Raji (cell line): ENCODE measurements at regions not wholly inside any gene's neighbourhood (a gene's known extent, or its start where the extent isn't known, plus 50 kb on each side); places are given as distances from the start of the nearest gene placed in this dataset.

ENCODE experiments used
- POLR2A ChIP-seq: IDR thresholded peaks from 2 replicates; pipeline ENCODE4 v1.6.1; 2011; ENCODE audit warnings: low read depth, low read length, control low read depth; ENCODE audit not compliant: insufficient read depth

DNA sequence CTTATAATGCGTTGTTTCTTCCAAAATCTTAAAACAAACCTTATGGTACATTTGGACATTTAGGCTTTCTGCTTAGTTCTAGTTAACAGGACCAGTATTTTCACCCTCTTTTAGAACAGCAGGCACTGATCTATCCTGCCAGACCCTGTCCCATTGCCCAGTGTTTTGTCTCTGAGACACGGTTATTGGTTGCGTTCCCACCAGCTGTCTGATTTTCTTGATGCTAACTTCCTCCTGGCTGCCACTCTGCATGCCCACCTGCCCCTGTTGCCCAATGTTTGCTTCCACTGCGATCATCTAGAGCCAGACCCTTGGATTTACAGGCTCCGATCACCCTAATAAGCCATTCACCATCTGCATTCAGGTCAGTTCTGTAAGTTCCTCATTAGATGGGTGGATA lies 506.0 kb upstream of the CDH6 start:
- no peak for TF ChIP-seq POLR2A

DNA sequence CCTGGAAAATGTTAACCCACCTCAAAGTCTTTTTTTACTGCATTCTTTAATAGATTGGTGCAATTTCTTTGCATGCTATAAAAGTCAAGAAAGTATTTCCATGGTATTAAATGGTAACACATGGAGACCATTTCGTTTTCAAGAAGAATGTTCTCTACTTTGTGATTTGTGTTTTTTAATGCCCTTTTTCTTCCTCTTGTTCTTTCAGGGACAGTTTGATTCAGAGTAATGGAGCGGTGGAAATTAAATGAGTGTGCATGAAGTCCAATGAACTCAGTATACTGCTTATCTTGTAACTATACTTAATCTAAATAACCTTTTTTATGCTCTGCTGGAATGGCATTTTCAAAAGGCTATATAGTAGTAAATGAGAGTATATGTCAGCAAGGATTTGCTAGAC lies 507.0 kb upstream of the CDH6 start:
- TF ChIP-seq POLR2A, result no peak

DNA sequence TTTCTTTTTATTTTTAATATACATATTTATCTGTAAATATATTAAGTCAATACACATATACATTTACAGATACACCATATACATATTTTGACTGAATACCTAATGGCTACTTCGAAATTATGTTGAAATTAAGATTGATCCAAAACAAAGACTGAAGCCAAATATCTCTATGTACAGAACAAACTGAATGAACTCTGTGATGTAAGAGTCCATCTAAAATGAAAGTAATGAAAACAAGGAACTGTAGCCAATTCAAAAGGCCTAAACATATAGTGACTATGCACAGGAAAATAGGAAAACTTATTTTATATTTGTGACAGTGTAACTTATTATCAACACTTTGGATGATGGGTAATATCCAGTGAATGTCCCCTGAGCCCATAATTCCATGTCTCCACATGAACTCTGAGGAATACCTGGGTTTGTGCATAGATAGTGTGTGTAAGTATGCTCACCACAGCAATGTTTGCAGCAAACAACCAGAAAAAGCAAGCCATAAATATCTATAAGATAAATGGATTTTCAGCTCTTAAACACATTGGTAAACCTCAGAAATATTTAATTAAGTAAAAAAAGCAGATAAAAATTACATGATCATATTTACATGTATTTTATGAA lies 517.2 kb upstream of the CDH6 start:
- no peak for TF ChIP-seq POLR2A

DNA sequence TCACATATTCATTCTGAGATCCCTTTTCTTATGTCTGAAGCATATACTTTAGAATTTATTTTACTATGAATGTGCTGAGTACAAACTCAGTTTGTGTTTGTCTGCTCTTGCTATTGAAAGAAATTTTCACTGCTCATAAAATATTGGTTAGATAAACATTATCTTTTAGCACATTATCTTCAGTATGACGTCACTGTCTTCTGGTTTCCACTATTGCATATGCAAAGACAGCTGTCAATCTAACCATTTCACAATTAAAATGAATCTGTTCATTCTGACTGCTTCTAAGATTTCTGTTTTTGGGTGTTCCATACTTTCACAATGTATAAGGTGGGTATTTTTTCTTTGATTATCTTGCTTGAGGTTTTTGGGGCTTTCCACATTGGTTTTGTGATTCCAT lies 526.2 kb upstream of the CDH6 start:
- TF ChIP-seq POLR2A, result no peak

DNA sequence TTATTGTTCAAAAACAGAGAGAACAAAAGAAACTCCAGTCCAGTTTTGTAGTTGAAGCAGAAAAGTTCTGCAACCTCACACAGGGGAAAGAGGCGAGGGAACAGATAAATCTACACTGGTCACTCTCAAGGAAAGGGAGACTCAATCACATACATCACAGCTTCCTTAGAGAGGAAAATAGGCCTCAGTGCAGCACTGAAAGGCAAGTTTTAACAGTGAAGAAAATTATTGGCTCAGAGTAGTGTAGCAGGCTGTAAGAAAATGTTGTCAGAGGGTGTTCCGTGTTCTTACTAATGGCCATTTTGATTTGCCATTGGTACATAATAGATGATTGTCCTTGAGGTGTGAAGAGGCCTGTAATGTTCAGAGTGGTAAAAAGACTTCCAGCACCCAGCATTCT lies 530.0 kb upstream of the CDH6 start:
- no peak for TF ChIP-seq POLR2A

DNA sequence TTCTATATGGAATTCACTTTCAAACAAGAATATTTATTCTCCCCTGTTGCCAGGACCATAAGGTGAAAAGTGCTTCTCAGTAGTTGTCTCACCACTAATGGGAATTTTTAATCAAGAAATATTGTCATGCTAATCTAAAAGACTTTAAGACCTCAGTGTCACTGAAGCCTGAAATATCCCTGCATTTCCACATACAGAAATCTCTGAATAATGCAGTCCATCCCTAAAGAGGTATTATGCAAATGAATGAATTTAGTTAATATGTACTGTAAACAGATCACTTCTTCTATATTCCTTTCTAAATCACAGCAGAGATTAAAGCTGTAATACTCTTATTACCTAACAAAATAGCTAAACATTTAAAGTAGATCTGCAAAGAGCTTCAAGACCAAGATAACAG lies 531.1 kb upstream of the CDH6 start:
- no peak for TF ChIP-seq POLR2A

DNA sequence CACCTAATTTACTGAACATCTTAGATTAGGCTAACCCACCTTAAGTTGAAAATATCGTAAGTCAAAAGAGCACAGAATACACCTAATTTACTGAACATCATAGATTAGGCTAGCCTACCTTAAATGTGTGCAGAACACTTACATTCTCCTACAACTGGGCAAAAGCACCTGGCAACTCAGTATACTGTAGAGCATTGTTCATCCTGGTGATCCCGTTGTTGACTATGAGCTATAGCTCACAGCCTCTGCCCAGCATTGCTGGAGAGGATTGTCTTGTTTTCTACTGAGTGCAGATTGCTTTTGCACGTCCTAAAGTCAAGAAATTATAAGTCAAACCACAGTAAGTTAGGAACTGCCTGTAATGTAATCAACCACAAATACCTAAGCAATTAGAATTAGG lies 531.8 kb upstream of the CDH6 start:
- no peak for TF ChIP-seq POLR2A

DNA sequence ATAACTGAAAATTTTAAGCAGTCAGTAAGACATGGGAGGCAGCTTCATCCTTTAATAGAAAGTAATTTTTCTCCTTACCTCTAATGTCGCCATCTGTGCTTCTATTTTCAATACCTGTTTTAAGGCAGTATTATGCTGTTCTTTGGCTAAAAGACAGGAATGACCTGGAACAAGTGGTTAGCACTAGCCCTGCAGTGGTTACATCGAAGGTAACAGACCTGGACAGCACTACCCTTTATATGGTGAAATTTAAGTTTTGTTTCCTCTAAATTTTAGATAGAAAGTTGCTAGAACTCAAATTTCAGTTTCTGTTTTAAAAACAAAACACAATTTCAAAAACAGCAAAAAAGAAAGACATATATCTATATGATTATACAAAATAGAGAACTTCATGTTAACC lies 534.1 kb upstream of the CDH6 start:
- TF ChIP-seq POLR2A, result no peak

DNA sequence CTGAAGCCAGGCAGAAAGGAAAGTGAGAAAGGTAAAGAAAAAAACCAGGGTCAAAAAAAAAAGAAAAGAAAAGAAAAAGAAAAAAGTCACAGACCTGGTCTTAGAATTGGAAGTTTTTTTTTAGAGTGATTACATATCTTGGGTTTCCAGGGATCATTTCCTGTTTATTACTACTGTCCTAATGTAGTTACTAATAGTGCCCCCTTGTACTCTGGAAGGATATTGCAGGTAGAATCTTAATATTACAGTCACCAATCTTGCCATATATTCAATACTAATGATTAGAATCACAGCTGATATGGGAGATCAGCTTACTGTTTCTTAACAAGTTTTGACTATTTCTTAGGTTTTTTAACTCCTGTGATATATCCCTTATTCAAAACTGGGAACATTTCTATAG lies 543.2 kb upstream of the CDH6 start:
- TF ChIP-seq POLR2A, result no peak

DNA sequence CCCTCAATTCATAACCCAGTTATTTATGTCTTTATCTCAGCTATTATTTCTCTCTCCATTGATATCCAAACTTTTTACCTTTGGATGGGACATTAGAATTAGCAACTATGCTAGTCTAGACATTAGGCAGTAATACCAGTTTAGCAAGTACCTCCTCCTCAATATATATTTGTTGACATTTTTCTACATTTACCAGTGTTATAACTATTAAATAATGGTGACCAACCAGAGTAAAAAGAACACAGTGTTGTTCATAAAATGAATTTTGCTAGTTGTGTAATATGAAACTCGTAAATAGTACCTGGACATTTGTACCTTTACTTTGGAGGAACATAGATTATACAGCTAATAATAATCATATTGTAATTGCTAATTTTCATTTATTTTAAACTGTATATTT lies 554.6 kb upstream of the CDH6 start:
- no peak for TF ChIP-seq POLR2A

DNA sequence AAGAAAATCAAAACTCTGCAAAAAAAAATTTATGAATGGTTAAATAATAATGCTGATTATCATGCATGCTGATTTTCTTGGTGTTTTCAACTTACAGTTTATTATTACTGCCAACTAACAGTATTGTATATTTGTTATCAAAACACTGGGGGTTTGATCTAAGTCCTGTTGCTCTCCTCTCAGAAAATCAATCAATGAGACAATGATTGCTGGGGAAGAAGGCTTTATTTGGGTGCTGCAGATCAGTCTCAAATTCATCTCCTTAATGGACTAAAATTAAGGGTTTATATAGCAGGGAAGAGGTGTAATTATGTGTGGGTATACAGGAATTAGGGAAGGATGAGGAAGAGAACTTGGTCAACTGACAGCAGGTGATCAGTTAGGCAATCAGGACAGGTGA lies 565.5 kb upstream of the CDH6 start:
- no peak for TF ChIP-seq POLR2A

DNA sequence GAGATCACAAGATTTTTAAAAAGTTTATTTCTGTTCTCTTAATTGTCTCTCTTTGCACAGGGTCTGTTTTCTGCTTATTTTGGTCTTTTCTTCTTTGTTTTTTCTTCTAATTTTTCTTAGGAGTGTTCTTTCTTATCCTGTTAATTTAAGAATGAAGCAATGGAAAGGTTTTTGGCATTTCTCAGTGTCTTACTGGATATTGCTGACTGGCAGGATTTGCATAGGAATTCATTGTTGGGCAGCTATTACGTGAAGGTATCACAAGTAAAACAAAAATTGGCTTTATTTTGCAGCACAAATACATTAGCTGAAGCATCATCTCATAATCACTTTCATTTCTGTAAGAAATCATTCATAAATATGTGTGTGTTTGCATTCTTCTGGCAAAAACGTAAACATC lies 566.9 kb upstream of the CDH6 start:
- TF ChIP-seq POLR2A, result no peak

DNA sequence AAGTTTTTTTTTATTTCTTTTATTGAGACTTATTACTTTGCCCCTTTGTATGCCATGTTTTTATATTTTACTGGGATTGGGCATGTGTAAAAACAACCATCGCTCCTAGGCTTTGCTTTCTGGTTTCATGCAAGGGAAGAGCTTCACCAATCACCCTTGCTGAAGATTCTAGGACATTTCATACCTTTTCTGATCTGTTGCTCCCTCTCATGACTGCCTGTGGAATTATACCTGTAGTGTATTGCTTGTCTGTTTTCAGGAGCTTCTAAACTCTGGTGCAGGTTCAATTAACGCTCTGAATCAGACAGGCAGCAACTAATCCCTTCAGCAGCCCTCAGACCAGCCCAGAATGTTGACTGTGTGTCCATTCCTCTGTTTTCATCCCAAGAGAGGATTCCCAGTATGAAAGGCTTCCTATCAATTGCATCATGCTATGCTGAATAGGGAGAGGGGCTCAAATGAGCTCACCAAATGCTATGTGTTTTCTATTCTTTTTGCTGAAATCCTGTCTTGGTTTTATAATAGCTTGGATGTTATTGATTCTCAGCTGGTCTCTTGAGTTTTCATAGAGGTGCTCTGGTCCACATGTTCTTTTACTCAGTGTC lies 572.9 kb upstream of the CDH6 start:
- TF ChIP-seq POLR2A, result no peak

DNA sequence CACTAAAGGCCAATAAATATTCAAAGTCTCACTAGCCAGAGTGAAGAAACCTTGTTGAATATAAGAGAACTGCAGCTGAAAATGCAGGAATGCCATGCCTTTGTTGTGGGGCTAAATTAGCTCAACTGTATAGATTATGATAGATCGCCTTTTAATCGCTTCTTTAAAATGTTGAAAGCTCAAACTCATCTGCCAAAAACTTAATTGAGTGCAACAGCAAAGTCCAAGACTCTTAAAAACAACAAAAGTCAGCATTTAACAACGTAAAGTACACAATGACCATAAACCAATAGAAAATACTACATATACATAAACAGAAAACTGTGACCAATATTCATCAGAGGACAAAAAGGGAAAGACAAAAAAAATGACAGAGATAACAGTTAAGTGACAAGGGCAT lies 585.0 kb upstream of the CDH6 start:
- no peak for TF ChIP-seq POLR2A

DNA sequence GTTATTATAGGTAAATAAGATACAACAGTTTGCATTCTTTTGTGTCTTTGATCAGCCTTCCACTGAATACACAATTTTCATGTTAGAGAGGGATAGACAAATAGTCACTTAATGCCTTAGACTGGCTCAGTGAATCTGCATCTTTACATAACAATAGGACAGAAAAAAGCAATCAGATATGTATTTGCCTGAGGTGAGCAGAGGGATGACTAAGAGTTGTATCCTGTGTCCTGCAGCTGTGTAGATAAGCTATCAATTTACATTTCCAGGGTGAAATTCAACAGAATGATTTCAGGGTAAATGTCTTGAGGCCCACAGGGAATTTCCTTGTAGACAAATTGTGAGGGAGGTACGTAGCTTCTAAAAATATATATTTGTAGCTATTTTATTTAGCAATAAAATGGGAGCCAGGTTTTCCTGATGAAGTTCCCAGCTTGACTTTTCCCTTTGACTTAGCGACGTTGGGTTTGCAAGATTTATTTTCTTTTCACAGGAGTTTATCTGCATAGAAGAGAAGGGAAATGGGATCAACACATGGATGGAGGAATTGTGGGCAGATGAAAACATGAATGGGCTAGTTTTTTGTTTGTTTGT lies 586.1 kb upstream of the CDH6 start:
- TF ChIP-seq POLR2A, result no peak

DNA sequence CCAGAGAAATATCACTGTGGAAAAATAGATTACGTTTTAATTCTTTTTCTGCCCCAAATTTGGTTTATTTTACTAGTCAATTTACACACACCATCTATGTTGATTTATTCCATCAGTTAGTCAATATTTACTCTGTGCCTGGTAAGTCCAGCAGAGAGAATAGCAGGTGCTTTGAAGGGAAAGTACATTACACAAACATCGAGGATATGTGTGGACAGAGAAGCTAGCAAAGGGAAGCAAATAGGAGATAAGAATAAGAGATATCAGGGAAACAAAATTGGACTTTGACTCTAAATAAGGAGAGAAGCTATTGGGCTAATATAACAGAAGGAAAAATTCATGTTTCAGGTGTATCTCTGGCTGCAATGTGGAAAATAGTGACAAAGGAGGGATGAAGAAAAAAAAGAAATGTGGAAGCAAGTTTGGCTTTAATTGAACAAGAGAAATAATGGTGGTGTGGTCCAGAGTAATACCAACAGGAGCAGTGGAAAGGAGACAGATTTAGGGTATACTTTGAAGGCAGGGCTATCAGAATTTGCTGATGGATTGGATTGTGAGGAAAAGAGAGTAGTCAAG lies 587.7 kb upstream of the CDH6 start:
- no peak for TF ChIP-seq POLR2A

DNA sequence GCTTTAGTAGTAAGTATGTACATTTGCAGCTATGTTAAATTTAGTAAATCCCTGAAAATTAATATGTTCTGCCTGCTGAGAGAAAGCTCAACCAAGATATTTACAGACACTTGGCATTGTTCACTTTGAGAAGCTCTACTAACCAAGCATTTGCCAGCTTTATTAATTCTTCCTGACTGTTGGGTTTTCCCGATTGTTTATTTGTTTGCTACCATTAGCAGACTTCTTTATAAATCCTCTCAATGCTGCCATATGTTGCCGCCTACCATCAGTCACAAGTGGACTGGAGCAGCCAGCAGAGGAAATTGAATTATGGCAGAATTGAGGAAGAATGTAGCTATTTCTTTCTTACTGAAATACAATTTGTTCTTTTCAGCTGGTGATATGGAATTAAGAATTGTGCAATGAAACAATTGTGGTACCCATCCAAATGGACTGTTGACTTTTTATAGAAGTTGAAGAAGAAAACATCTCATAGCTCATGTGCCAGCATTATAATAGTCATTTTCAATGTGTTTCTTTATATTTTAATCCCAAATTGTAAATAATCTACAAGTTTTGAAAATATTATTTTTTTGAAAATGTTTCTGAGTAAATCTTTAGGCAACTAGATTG lies 588.7 kb upstream of the CDH6 start:
- no peak for TF ChIP-seq POLR2A

DNA sequence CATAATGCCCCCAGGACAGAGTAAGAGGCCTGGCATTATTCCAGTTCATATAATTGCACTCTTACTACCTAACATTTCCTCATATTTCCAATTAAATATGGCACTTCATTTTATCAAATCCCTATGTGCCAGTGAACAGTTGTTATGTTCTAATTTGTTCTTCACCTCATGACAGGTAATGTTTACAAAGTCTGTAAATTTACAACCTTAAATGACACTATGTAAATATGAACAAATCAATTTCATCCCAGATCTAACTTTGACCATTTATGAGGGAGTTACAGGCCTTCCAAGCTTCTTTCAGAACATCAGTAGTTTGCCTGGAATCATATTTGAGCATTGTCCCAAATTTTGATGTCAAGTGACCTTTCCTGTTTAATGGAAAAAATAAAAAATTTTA lies 592.6 kb upstream of the CDH6 start:
- no peak for TF ChIP-seq POLR2A
